Fibroblast of gingiva (primary cell): ENCODE measurements at regions not wholly inside any gene's neighbourhood (a gene's known extent, or its start where the extent isn't known, plus 50 kb on each side); places are given as distances from the start of the nearest gene placed in this dataset.
A peak's percentile ranks its signal among the peaks of the same experiment; 100 is the strongest.

Source experiments
- DNase-seq: peaks from one replicate; pipeline ENCODE4 v3.0.0-alpha.2; 2011; ENCODE audit warnings: low read depth

GRCh38 chr21:15526798-15527197, 203.0 kb upstream of the USP25 start:
- DNase-seq = no peak

GRCh38 chr21:15528346-15528745, 201.4 kb upstream of the USP25 start:
- no peak for DNase-seq

GRCh38 chr21:15531986-15532385, 197.8 kb upstream of the USP25 start:
- DNase-seq = no peak

- DNase-seq = no peak
Observed at GRCh38 chr21:15533618-15534017, 196.2 kb upstream of the USP25 start.

GRCh38 chr21:15534450-15534886, 195.3 kb upstream of the USP25 start:
- no peak for DNase-seq

GRCh38 chr21:15539376-15539775, 190.4 kb upstream of the USP25 start:
- DNase-seq = peak; percentile 84

GRCh38 chr21:15543473-15543872, 186.3 kb upstream of the USP25 start:
- no peak for DNase-seq

- DNase-seq = peak; percentile 16
Observed at GRCh38 chr21:15549671-15550070, 180.1 kb upstream of the USP25 start.

- DNase-seq = peak; percentile 54
Observed at GRCh38 chr21:15552914-15553494, 176.8 kb upstream of the USP25 start.

GRCh38 chr21:15557925-15558324, 171.9 kb upstream of the USP25 start:
- no peak for DNase-seq

- no peak for DNase-seq
Observed at GRCh38 chr21:15558884-15559283, 170.9 kb upstream of the USP25 start.

GRCh38 chr21:15559660-15560059, 170.1 kb upstream of the USP25 start:
- no peak for DNase-seq

GRCh38 chr21:15560383-15561056, 169.3 kb upstream of the USP25 start:
- DNase-seq = no peak

GRCh38 chr21:15562748-15563147, 167.0 kb upstream of the USP25 start:
- DNase-seq = no peak

GRCh38 chr21:15564907-15565306, 164.9 kb upstream of the USP25 start:
- no peak for DNase-seq

- DNase-seq = no peak
Observed at GRCh38 chr21:15566703-15567102, 163.1 kb upstream of the USP25 start.

- DNase-seq = no peak
Observed at GRCh38 chr21:15567191-15567590, 162.6 kb upstream of the USP25 start.

GRCh38 chr21:15568516-15568915, 161.3 kb upstream of the USP25 start:
- DNase-seq = no peak

GRCh38 chr21:15586752-15587427, 142.9 kb upstream of the USP25 start:
- DNase-seq = no peak

GRCh38 chr21:15592271-15592860, 137.4 kb upstream of the USP25 start:
- DNase-seq = peak; percentile 50

- DNase-seq = no peak
Observed at GRCh38 chr21:15592957-15593356, 136.8 kb upstream of the USP25 start.

GRCh38 chr21:15601390-15601789, 128.4 kb upstream of the USP25 start:
- no peak for DNase-seq

GRCh38 chr21:15604413-15604812, 125.4 kb upstream of the USP25 start:
- peak; percentile 37 for DNase-seq
